A549 (cell line): ENCODE measurements at regions not wholly inside any gene's neighbourhood (a gene's known extent, or its start where the extent isn't known, plus 50 kb on each side); places are given as distances from the start of the nearest gene placed in this dataset.

Source experiments
- ATAC-seq, 2 experiments: fragments of 200-7000 bp in 1 of 2; fragments of >200 bp in 1 of 2; cut with Nextera tagmentation in 1 of 2; cut with Tn5 transposase in 1 of 2; 3 replicates each; pipeline versions ENCODE4 v1.8.0 to v1.9.1; 2018 to 2020; ENCODE audit warnings: mild to moderate bottlenecking in 1 of 2, moderate library complexity in 1 of 2
- CTCF ChIA-PET: fragments of 300-600 bp; sonication (Branson Sonifier 250); formaldehyde crosslinking; extraction: SDS; loops from one replicate; lab custom pipeline; 2021; ENCODE audit warnings: antibody characterized with exemption, inconsistent platforms; lab: Yijun Ruan, JAX
- POLR2A ChIA-PET: fragments of 350-600 bp; formaldehyde crosslinking; extraction: SDS; loops from one replicate; lab custom pipeline; 2021; ENCODE audit warnings: antibody characterized with exemption, inconsistent platforms; lab: Yijun Ruan, JAX
- DNase-seq, 2 experiments: peaks; one replicate each; pipeline versions ENCODE4 v3.0.0 to v3.0.0-alpha.2; 2011 to 2016; ENCODE audit warnings: low read depth in 1 of 2, low spot score in 1 of 2
- FAIRE-seq: peaks from 2 replicates; lab custom pipeline; 2011; peaks lifted over from hg19 to GRCh38; lab: Jason Lieb, UNC
- H3K27ac ChIP-seq, 2 experiments: fragments of >200 bp; sonication (Bioruptor Twin); formaldehyde crosslinking; 3 replicates each; pipeline ENCODE4 v1.5.1; 2016 to 2017
- H3K4me1 ChIP-seq: fragments of >200 bp; sonication (Bioruptor Twin); formaldehyde crosslinking; 3 replicates; pipeline ENCODE4 v1.6.1; 2016
- H3K4me2 ChIP-seq: fragments of >200 bp; sonication (Bioruptor Twin); formaldehyde crosslinking; 3 replicates; pipeline ENCODE4 v1.6.1; 2016
- H3K4me3 ChIP-seq: fragments of >200 bp; sonication (Bioruptor Twin); formaldehyde crosslinking; 3 replicates; pipeline ENCODE4 v1.5.1; 2016
- H3K9me3 ChIP-seq: fragments of >200 bp; sonication (Bioruptor Twin); formaldehyde crosslinking; 3 replicates; pipeline ENCODE4 v1.6.1; 2016
- ATOH8 ChIP-seq: fragments of 250-450 bp; sonication (Bioruptor Pico); IDR thresholded peaks from 2 replicates; pipeline ENCODE4 v1.5.0; 2020; ENCODE audit warnings: low read depth, mild to moderate bottlenecking, moderate library complexity
- BHLHE40 ChIP-seq: IDR thresholded peaks from 2 replicates; pipeline ENCODE4 v1.6.1; 2012; ENCODE audit warnings: low read depth, low read length, inconsistent platforms
- CBX2 ChIP-seq: fragments of 200-600 bp; sonication (generic); IDR thresholded peaks from 2 replicates; pipeline ENCODE4 v1.6.1; 2016; ENCODE audit warnings: low read depth, mild to moderate bottlenecking, borderline replicate concordance
- CEBPB ChIP-seq, 2 experiments: fragments of >200 bp in 1 of 2; sonication (Bioruptor Twin) in 1 of 2; formaldehyde crosslinking in 1 of 2; IDR thresholded peaks; 2 replicates each; pipeline ENCODE4 v1.6.1; 2012 to 2016
- CHD2 ChIP-seq: fragments of 150-350 bp; IDR thresholded peaks from 2 replicates; pipeline ENCODE4 v1.6.1; 2014; ENCODE audit warnings: low read length; ENCODE audit not compliant: partially characterized antibody
- CHD4 ChIP-seq: fragments of 200-600 bp; sonication (generic); IDR thresholded peaks from 2 replicates; pipeline ENCODE4 v1.6.1; 2016; ENCODE audit warnings: antibody characterized with exemption, mild to moderate bottlenecking, borderline replicate concordance
- CTCF ChIP-seq: fragments of >200 bp; sonication (Bioruptor Twin); formaldehyde crosslinking; IDR thresholded peaks from 3 replicates; pipeline ENCODE4 v1.5.1; 2016
- EP300 ChIP-seq, 2 experiments: fragments of >200 bp; sonication (Bioruptor Twin); formaldehyde crosslinking; IDR thresholded peaks; 2 replicates in 1 of 2; 3 replicates in 1 of 2; pipeline ENCODE4 v1.6.1; 2016 to 2017
- ESRRA ChIP-seq: fragments of 150-350 bp; IDR thresholded peaks from 2 replicates; pipeline ENCODE4 v1.6.1; 2014; ENCODE audit warnings: mild to moderate bottlenecking, low read length, borderline replicate concordance
- FOSB ChIP-seq: fragments of 250-450 bp; sonication (Bioruptor Pico); IDR thresholded peaks from 2 replicates; pipeline ENCODE4 v1.5.0; 2020; ENCODE audit warnings: mild to moderate bottlenecking, moderate library complexity
- HEYL ChIP-seq: fragments of 250-450 bp; sonication (Bioruptor Pico); IDR thresholded peaks from 2 replicates; pipeline ENCODE4 v1.8.0; 2021; ENCODE audit warnings: mild to moderate bottlenecking, moderate library complexity
- HOXB5 ChIP-seq: fragments of 250-450 bp; sonication (Bioruptor Pico); IDR thresholded peaks from 2 replicates; pipeline ENCODE4 v1.5.0; 2020; ENCODE audit warnings: mild to moderate bottlenecking, moderate library complexity
- KDM1A ChIP-seq: fragments of 200-600 bp; sonication (generic); IDR thresholded peaks from 2 replicates; pipeline ENCODE4 v1.6.1; 2016; ENCODE audit warnings: low read depth, mild to moderate bottlenecking
- MAFK ChIP-seq: fragments of 450-650 bp; IDR thresholded peaks from 2 replicates; pipeline ENCODE4 v1.6.1; 2014; ENCODE audit not compliant: partially characterized antibody
- MAZ ChIP-seq: fragments of 150-350 bp; IDR thresholded peaks from 2 replicates; pipeline ENCODE4 v1.6.1; 2014; ENCODE audit warnings: antibody characterized with exemption, low read depth, low read length, borderline replicate concordance
- MYC ChIP-seq: IDR thresholded peaks from 2 replicates; pipeline ENCODE4 v1.6.1; 2012; ENCODE audit warnings: mild to moderate bottlenecking, inconsistent platforms, low read length, improper control_type of control experiment, borderline replicate concordance
- NFE2L2 ChIP-seq: fragments of 150-350 bp; conservative IDR thresholded peaks from 2 replicates; pipeline ENCODE4 v1.6.1; 2014; ENCODE audit warnings: low read length
- NPAS2 ChIP-seq: fragments of 250-450 bp; sonication (Bioruptor Pico); IDR thresholded peaks from 2 replicates; pipeline ENCODE4 v1.8.0; 2022; ENCODE audit warnings: mild to moderate bottlenecking, moderate library complexity, borderline replicate concordance
- POLR2A ChIP-seq: IDR thresholded peaks from 2 replicates; pipeline ENCODE4 v1.6.1; 2012; ENCODE audit warnings: mild to moderate bottlenecking, low read length
- POLR2AphosphoS2 ChIP-seq: conservative IDR thresholded peaks from 2 replicates; pipeline ENCODE4 v1.6.1; 2012; ENCODE audit warnings: low read length, improper control_type of control experiment, inconsistent platforms
- RFX5 ChIP-seq: fragments of 450-650 bp; IDR thresholded peaks from 2 replicates; pipeline ENCODE4 v1.7.1; 2014; ENCODE audit warnings: antibody characterized with exemption, mild to moderate bottlenecking, moderate library complexity
- RNF2 ChIP-seq: fragments of 200-600 bp; sonication (generic); IDR thresholded peaks from 2 replicates; pipeline ENCODE4 v1.6.1; 2016; ENCODE audit warnings: low read depth, mild to moderate bottlenecking, antibody characterized with exemption, moderate library complexity, borderline replicate concordance
- SREBF2 ChIP-seq: fragments of 450-650 bp; IDR thresholded peaks from 2 replicates; pipeline ENCODE4 v1.6.1; 2014; ENCODE audit warnings: mild to moderate bottlenecking, moderate library complexity
- TFCP2L1 ChIP-seq: fragments of 250-450 bp; sonication (Bioruptor Pico); IDR thresholded peaks from 2 replicates; pipeline ENCODE4 v1.5.0; 2021; ENCODE audit warnings: mild to moderate bottlenecking
- ZC3H11A ChIP-seq: fragments of 450-650 bp; IDR thresholded peaks from 2 replicates; pipeline ENCODE4 v1.6.1; 2014; ENCODE audit warnings: antibody characterized with exemption, mild to moderate bottlenecking
- ZFP36 ChIP-seq: fragments of 450-650 bp; IDR thresholded peaks from 2 replicates; pipeline ENCODE4 v1.6.1; 2014; ENCODE audit warnings: borderline replicate concordance; ENCODE audit not compliant: partially characterized antibody
- ZSCAN20 ChIP-seq: fragments of 250-450 bp; sonication (Bioruptor Pico); IDR thresholded peaks from 2 replicates; pipeline ENCODE4 v1.8.0; 2022; ENCODE audit warnings: mild to moderate bottlenecking, moderate library complexity
- WGBS: methylation state at CpG from one replicate; pipeline ENCODE4 v1.1.6; 2017; ENCODE audit errors: missing lambda C conversion rate; 5-methylcytosine and 5-hydroxymethylcytosine counted together
- TF ChIP-seq, protein P1 (sequence below): fragments of 200-600 bp; sonication (generic); IDR thresholded peaks from 2 replicates; pipeline ENCODE4 v1.6.1; 2016; ENCODE audit warnings: antibody characterized with exemption, mild to moderate bottlenecking, moderate library complexity
- TF ChIP-seq, protein P2 (sequence below): fragments of 250-450 bp; sonication (Bioruptor Pico); IDR thresholded peaks from 2 replicates; pipeline ENCODE4 v1.5.0; 2021; ENCODE audit warnings: mild to moderate bottlenecking, moderate library complexity, borderline replicate concordance

GRCh38 chr2:144678736-144679135 is 158.8 kb upstream of the ZEB2 start:
- DNase-seq, result no peak
- no peaks in the 10 kb centered on the region for H3K4me1 ChIP-seq
- no peak overlapping the region for H3K4me2 ChIP-seq
- POLR2A ChIA-PET, result no interaction called here
- TF ChIP-seq ESRRA (no peak), CHD4 (no peak), NFE2L2 (no peak), BHLHE40 (no peak), HOXB5 (CRISPR knock-in tag) (no peak), RFX5 (no peak), FOSB (no peak), EP300 (IDR thresholded peaks at IDR 0.05) (no peak), CEBPB (IDR thresholded peaks at IDR 0.05) (no peak), NPAS2 (CRISPR knock-in tag) (no peak), TFCP2L1 (no peak), HEYL (CRISPR knock-in tag) (no peak)
- TF ChIP-seq, protein P1, sequence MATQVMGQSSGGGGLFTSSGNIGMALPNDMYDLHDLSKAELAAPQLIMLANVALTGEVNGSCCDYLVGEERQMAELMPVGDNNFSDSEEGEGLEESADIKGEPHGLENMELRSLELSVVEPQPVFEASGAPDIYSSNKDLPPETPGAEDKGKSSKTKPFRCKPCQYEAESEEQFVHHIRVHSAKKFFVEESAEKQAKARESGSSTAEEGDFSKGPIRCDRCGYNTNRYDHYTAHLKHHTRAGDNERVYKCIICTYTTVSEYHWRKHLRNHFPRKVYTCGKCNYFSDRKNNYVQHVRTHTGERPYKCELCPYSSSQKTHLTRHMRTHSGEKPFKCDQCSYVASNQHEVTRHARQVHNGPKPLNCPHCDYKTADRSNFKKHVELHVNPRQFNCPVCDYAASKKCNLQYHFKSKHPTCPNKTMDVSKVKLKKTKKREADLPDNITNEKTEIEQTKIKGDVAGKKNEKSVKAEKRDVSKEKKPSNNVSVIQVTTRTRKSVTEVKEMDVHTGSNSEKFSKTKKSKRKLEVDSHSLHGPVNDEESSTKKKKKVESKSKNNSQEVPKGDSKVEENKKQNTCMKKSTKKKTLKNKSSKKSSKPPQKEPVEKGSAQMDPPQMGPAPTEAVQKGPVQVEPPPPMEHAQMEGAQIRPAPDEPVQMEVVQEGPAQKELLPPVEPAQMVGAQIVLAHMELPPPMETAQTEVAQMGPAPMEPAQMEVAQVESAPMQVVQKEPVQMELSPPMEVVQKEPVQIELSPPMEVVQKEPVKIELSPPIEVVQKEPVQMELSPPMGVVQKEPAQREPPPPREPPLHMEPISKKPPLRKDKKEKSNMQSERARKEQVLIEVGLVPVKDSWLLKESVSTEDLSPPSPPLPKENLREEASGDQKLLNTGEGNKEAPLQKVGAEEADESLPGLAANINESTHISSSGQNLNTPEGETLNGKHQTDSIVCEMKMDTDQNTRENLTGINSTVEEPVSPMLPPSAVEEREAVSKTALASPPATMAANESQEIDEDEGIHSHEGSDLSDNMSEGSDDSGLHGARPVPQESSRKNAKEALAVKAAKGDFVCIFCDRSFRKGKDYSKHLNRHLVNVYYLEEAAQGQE, result no peak
- TF ChIP-seq, all 56 proteins: peak for 0
- ATAC-seq (no peak), FAIRE-seq (no peak)
- CTCF ChIA-PET, result no interaction called here
- H3K27ac ChIP-seq, result no peak overlapping the region
- WGBS, result 88% methylated on average over 1 of the region's 1 CpG
- H3K9me3 ChIP-seq, result no peaks in the 10 kb centered on the region
- H3K4me3 ChIP-seq, result no peak overlapping the region

DNA sequence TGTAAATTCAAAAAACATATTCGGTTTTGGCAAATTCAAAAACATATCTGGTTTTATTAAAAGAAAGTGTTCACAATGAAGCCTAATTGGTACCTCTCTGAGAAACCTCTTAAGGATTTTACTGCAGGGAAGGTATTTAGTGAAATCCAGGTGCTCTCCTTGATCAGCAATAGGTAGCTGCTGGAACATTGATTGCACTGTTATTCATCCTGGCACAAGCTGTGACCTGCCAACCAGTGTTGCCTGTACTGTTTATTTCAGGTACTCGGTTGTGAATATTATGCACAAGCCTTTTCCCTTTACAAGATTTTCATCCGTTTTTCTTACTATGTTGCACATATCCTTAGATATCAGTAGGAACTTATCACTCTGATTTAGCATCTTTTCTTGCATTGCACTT is 155.8 kb upstream of the ZEB2 start:
- no peaks in the 10 kb centered on the region for H3K9me3 ChIP-seq
- H3K4me3 ChIP-seq, result no peak overlapping the region
- FAIRE-seq (no peak), ATAC-seq (no peak), DNase-seq (no peak)
- no peak overlapping the region for H3K4me2 ChIP-seq
- no peak overlapping the region for H3K27ac ChIP-seq
- ChIA-PET POLR2A (no interaction called here), CTCF (no interaction called here)
- no peak for TF ChIP-seq MYC
- TF ChIP-seq HEYL (CRISPR knock-in tag), result no peak
- no peak for TF ChIP-seq SREBF2
- no peak for TF ChIP-seq ZSCAN20 (CRISPR knock-in tag)
- no peak for TF ChIP-seq MAZ
- no peak for TF ChIP-seq ZC3H11A
- TF ChIP-seq CHD2, result no peak
- no peak for TF ChIP-seq ZFP36
- TF ChIP-seq POLR2A, result no peak
- TF ChIP-seq EP300 (IDR thresholded peaks at IDR 0.05), result no peak
- TF ChIP-seq CBX2, result no peak
- no peaks in the 10 kb centered on the region for H3K4me1 ChIP-seq
- WGBS, result 40% methylated on average over 3 of the region's 3 CpGs

DNA sequence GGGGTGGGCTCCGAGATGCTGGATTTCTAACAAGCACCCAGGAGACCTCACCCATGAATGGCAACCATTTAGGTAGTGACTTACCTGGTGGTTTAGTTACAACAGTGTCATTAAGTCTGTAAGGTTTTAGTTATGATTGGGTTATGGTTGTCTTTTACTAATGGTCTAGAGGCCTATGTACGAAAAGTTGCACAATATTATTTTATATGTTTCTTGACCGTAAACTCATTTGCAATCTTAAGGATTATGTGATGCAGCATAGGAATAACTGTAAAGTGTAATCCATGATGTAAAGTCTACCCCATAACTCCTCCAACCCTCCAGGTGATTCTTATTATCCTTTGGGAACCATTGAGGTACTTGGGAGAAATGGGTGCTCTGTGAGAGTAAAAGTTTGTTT is 155.4 kb upstream of the ZEB2 start:
- POLR2A ChIA-PET, result no interaction called here
- no peak for ATAC-seq
- Histone ChIP-seq H3K9me3 (no peaks in the 10 kb centered on the region), H3K4me3 (no peak overlapping the region), H3K27ac (no peak overlapping the region), H3K4me1 (no peaks in the 10 kb centered on the region), H3K4me2 (no peak overlapping the region)
- DNase-seq, result no peak
- CTCF ChIA-PET, result no interaction called here
- FAIRE-seq, result no peak
- over 99% methylated on average over 3 of the region's 3 CpGs for WGBS
- no peak for TF ChIP-seq CTCF
- no peak for TF ChIP-seq ATOH8 (CRISPR knock-in tag)
- TF ChIP-seq HOXB5 (CRISPR knock-in tag), result no peak
- no peak for TF ChIP-seq MAFK
- TF ChIP-seq EP300 (IDR thresholded peaks at IDR 0.05), result no peak
- TF ChIP-seq CHD4, result no peak
- TF ChIP-seq KDM1A, result no peak
- TF ChIP-seq, protein P2, sequence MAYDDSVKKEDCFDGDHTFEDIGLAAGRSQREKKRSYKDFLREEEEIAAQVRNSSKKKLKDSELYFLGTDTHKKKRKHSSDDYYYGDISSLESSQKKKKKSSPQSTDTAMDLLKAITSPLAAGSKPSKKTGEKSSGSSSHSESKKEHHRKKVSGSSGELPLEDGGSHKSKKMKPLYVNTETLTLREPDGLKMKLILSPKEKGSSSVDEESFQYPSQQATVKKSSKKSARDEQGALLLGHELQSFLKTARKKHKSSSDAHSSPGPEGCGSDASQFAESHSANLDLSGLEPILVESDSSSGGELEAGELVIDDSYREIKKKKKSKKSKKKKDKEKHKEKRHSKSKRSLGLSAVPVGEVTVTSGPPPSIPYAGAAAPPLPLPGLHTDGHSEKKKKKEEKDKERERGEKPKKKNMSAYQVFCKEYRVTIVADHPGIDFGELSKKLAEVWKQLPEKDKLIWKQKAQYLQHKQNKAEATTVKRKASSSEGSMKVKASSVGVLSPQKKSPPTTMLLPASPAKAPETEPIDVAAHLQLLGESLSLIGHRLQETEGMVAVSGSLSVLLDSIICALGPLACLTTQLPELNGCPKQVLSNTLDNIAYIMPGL (CRISPR knock-in tag), result no peak
- no peak for TF ChIP-seq HEYL (CRISPR knock-in tag)
- no peak for TF ChIP-seq CEBPB (IDR thresholded peaks at IDR 0.05)
- TF ChIP-seq POLR2AphosphoS2, result no peak
- no peak for TF ChIP-seq RNF2
